T47D (cell line): ENCODE measurements at regions not wholly inside any gene's neighbourhood (a gene's known extent, or its start where the extent isn't known, plus 50 kb on each side); places are given as distances from the start of the nearest gene placed in this dataset.

Source experiments
- DNase-seq, 2 experiments: peaks; one replicate each; pipeline versions ENCODE4 v3.0.0 to v3.0.0-alpha.2; 2011 to 2012; ENCODE audit warnings: low read depth in 1 of 2, low spot score in 1 of 2
- JUND ChIP-seq: IDR thresholded peaks from 2 replicates; pipeline ENCODE4 v1.6.1; 2012; ENCODE audit warnings: low read depth
- in situ Hi-C: cut with HindIII; loops from 2 replicates; pipeline ENCODE4 v1.10.0; 2016; ENCODE audit warnings: low sequenced_read_pairs, low pct_unique_long_range_greater_than_20kb

DNA sequence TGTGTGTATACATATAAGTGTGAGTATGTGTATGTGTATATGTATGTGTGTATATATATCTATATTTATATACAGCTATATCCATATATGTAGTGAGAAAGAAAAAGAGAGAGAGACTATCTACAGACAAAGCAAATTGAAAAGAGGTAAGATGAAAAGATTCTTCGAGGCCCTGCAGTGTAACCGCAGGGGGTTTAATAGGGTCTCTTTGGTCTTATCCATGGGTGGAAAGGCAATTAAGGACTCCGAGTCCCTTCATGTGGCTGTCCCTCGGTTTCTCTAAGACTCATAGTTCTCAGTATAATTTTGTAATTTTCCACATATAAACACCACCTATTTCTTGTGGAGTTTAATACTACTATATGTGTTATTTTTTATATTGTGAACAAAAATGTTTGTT is 50.6 kb upstream of the JAZF1 start:
- DNase-seq: no peak
- TF ChIP-seq JUND: no peak
- in situ Hi-C loops: no loop called here

DNA sequence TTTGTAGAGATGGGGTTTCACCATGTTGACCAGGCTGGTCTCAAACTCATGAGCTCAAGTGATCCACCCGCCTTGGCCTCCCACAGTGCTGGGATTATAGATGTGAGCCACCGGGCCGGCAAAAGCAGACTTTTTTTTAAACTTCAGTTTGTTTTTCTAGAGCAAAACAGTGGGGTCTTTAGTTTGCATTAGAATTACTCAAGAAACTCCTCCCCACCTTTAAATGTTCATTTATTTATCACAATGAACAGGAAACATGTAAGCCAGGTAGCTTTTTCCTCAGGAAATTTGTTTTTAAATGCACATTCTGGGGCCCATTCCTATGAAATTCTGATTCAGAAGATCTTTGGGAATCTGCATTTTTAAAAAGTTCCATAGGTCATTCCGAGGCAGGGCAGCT is 56.0 kb upstream of the JAZF1 start:
- no peak for DNase-seq
- in situ Hi-C loops: no loop called here
- TF ChIP-seq JUND: no peak

DNA sequence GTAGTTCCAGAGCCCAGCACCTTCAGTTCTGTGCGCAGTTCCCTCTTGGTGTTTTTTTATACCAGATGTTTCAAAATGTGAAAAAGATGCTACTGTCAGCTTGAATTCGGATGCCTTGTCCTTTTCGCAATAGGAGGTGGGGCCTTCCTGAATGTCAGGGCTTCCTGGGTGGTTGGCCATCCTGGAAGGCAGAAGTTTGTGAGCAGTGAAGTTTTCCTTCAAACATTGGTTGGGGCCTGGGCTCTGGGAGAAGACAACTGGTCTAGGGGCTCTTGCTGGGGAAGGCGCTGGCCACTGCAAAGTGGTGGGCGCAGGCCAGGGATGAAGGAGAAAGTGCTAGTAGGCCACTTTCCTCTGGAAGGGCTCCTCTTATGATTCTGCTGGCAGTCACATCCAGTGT is 56.8 kb upstream of the JAZF1 start:
- in situ Hi-C loops: no loop called here

DNA sequence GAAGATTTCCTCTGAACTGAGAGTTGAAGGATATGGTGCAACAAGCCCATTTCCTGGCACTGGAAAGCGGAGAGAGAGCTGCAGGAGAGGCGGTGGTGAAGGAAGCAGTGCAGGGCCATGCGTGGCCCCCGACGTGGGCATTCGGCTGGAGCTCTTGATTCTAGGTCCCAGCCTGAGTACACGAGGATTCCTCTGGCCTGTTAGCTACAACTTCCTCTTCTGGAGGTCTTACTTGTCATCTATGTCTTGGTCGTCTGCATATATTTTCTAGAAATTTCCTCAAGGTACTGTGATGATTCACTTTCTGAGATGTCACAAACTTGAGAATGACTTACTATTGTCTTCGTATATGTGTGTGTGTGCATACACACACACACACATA is 59.2 kb upstream of the JAZF1 start:
- TF ChIP-seq JUND: no peak
- in situ Hi-C loops: no loop called here
- DNase-seq: no peak

More for the DNA sequence above, 56.8 kb upstream of the JAZF1 start:
- TF ChIP-seq JUND: no peak
- no peak for DNase-seq

DNA sequence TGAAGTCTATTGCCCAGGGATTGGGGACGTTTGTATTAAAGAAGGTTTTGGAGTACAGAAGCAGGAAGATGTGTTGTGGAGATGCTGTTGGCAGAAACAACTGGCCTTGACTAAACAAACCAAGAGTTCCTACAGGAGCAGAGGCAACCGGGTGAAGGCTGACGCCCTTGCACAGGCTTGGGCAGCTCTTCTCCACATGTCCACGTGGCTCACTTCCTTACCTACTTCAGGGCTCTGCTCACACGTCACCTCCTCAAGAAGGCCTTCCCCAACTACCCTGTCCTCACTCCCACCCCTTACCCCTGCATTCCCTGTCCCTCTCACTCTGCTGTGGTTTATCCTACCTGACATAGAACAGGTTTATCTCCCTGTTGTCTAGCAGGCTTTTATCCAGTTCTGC is 59.9 kb upstream of the JAZF1 start:
- in situ Hi-C loops: no loop called here
- DNase-seq: no peak
- no peak for TF ChIP-seq JUND

DNA sequence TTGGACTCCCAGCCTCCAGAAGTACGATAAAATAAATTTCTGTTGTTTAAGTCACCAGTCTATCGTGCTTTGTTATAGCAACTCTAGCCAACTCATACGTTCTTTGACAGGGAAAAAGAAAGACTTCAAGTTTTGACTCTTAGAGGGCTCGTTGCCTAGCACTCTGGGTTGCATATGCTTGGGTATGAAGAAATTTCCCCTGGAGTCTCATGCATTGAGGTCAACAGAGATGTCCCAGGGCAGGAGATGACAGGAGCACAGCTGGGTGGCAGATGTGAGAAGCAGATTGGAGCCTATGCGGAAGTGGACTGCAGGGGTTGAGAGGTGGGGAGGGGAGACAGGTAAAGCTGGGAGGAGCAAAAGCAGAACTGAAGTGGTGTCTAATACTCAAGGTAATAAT is 63.3 kb upstream of the JAZF1 start:
- no peak for DNase-seq
- no peak for TF ChIP-seq JUND
- in situ Hi-C loops: no loop called here

DNA sequence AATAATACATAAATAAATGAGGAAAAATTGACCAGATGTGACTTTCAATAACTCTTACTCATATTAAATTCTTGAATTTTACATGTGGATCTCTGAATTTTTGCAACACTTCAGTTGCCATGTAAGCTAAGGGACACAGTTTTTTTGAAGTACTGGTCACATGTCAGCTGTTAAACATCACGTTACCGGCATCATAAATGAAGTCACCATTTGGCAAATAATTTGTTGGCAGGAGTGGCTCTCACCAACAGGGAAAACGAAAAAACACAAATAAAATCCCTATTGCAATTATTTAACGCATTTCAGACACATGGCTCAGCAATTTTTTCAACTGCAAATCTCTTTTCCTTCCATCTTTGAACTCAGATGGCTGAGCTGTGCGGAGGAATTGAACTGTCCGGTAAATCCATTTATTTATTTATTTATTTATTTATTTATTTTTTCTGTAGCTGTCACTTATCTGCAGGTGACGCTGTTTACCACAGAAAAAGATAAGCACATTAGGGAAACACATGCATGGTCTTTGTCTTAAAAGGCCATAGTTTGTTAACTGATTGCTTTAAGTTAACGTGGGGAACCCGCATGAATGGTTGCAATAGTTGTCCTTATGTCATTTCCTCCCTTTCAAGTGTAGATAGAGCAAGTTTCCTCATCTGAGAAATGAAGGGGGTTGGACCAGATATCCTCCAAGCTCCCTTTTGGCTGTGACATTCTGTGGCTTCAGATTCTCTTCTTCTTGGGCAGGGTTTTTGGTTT is 64.7 kb upstream of the JAZF1 start:
- TF ChIP-seq JUND: no peak
- DNase-seq: no peak
- in situ Hi-C loops: no loop called here

DNA sequence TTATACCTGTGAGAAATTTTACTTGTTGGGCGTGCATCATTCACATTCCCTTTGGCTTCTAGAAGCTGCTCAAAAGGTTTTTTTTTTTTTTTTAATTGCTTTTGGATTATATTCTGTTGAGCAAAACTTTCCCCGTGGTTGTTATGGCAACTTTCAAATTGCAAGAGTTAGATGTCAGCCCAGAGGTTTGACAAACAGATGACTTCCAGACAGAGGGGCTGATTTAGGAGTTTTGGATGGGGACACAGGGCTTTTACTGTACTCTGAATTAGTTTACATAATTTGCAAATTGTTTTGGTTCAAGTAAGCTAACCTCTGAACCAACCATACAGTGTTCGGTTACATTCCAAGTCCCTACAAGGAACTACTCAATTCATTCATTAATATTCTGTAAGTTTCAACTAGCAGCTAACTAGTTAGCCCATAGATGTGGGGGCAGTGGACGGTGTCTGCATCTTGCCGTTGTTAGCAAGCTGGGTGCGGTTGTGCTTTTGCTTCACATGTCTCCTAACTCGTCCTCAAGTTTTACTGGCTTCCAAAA is 66.4 kb upstream of the JAZF1 start:
- in situ Hi-C loops: no loop called here
- no peak for DNase-seq
- no peak for TF ChIP-seq JUND

DNA sequence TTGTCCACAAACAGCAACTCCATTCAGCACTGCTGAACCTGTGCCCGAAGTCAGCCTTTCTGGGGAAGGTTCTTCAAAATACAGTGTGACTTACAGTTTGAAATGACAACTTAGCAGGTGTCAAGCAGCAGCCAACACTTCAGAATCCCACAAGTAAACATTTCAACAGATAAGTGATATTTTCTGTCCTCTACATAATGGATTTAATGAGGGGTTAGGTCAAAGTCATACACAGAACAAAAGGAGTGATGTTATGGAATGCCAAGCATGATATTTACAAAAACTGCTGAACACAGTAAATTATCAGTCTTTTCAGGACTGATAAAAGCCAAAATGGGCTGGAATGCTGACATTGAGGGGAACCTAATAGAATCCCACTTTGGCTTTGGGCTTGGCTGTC is 77.6 kb upstream of the JAZF1 start:
- no peak for TF ChIP-seq JUND
- in situ Hi-C loops: no loop called here
- no peak for DNase-seq

DNA sequence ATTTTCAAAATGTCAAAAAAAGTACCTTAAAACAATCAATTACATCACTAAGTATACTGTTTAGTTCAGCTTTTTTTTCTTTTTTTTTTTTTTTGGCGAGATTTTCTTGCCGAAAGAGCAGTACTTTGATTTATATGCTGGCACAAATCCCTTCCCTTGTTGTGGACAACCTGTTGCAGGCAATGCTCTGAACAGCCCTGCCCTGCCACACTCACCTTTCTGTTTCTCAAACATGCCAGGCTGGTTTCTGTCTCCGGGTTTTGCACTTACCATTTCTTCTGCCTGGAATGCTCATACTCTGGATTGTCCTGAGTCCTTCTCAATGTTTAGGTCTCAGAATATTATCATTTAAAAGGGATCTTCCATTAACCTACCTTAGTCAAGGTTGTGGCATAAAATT is 80.4 kb upstream of the JAZF1 start:
- in situ Hi-C loops: no loop called here
- TF ChIP-seq JUND: no peak
- DNase-seq: peak in 1 of 2 experiments; percentile 48

DNA sequence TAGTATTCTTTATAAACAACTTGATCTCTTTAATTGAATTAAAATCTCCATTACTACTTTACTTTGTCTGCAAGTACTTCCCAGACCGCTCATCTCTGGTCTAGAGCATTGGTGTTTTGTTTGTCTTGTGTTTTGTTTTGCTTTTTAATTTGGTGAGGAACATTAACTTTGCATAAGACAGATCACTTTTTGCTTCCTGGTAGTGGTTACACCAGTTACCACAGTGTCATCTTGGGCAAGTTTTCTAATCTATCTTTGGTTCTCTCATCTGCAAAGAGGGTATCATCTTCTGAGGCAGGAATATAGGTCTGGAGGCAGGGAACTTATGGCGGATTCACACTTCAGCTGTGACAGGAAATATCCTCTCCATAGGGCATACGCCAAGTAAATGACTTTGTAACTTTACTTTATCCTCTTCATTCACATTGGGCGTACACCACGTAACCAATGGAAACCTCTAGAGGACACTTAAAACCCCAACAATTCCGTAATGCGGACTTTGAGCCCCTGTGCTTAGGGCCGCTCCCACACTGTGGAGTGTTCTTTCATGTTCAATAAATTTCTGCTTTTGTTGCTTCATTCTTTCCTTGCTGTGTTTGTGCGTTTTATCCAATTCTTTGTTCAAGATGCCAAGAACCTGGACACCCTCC is 83.2 kb upstream of the JAZF1 start:
- no peak for TF ChIP-seq JUND
- no peak for DNase-seq
- in situ Hi-C loops: no loop called here

DNA sequence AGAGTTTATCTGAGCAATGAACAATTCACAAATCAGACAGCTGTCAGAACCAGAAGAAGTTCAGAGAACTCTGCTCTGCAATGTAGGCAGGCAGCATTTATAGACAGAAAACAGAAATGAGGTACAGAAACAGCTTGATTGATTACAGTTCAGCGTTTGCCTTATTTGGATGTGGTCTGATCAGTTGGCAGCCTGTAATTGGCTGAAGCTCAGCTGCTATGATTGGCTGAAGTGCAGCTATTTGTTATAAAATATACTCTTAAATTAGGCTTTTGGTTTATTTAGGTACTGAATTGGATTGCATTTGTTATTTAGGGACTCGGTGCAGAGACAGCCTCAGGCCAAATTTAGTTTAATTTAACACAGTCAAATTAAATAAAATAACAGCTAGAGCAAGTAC is 85.8 kb upstream of the JAZF1 start:
- in situ Hi-C loops: no loop called here
- DNase-seq: no peak
- TF ChIP-seq JUND: no peak

DNA sequence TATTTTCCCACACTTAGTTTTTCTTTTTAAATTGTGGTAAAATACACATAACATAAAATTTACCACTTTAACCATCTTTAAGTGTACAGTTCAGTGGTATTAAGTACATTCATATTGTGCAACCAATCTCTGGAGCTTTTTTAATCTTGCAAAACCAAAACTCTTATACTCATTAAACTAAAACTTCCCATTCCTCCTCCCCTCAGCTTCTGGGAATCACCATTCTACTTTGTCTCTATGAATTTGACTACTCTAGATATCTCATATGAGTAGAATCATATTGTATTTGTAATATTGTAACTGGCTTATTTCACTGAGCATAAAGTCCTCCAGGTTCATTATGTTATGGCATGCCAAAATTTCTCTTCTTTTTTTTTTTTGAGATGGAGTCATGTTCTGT is 86.4 kb upstream of the JAZF1 start:
- in situ Hi-C loops: no loop called here
- no peak for TF ChIP-seq JUND
- no peak for DNase-seq
